NCI-H2227 (cell line): ENCODE measurements at regions not wholly inside any gene's neighbourhood (a gene's known extent, or its start where the extent isn't known, plus 50 kb on each side); places are given as distances from the start of the nearest gene placed in this dataset.
"Not testable (repeated sequence)": the region's sequence is repeated elsewhere in the genome, so short reads cannot be mapped to it uniquely, and the experiment has no call there.

Source experiments
- DNase-seq: peaks from one replicate; lab custom pipeline; 2025; ENCODE audit not compliant: unreplicated experiment; lab: John Stamatoyannopoulos, UW

DNA sequence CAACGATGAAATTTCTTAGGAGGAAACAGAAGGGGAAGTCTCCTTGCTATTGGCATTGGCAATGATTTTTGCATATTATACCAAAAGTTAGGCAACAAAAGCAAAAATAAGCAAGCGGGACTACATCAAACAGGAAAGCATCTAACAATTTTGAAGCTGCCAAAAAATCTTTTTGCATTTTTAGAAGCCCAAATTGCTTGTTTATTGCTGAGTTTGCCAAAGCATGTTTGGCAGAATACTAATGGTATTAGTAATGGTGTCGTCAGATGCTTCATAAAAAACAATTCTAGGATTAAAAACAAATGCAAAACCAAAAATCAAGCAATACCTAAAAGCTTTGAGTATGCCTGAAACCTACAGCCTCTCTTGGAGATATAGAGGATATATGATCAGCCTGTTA lies 80.0 kb downstream of the GALR1 start:
- no peak for DNase-seq

DNA sequence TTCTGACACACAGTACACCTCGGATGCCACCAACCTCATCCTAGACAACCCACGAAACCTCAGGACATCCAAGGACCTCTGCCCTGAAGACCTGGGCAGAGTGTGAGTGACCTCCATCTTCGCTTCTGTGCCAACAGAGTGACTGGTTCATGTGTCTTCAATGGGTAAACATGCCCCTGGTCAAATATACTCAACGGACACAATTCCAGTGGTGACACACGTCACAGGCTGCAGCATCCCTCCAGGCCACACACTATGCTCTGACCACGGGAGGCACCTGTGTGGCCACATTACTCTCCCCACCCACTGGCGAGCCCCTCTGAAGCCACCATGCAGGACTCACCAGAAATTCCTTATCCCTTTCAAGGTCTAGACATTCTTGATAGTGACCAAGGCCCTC lies 85.2 kb downstream of the GALR1 start:
- DNase-seq = no peak

DNA sequence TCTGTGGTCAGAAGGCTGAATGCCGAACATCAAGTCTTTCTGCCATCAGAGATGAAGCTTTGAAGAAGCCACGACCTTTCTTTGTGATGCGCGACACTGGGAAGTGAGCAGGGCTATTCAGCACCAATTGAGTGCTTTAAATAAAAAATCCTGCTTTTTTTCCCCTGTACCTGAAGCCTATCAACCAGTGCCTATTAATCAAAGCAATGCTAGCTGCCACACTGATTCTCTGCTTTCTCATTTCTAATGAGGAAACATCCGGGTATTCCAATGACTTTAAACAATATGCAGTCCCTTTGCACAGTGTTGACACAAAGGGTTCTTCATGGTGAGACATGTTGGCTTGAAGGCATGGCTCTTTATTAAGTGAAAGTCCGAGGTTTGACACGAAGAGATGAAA lies 88.0 kb downstream of the GALR1 start:
- no peak for DNase-seq

DNA sequence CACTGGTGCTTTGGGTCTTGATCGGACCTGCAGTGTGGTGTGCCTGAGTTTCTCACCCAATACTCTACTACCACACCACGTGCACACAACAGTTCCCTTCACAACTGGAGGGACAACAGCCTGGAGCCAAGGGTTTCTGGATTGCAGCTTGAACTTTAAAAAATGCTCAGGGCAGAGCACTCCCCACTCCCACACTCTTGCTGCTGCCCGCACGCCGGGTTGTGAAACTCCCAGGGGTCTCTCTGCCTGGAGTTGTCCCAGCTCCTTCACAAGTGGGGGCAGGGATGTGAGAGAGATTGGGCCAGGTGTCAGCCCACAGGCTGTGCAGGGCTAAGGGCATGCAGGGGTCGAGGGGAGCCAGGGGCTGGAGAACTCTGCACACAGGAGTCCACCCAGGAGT lies 89.4 kb downstream of the GALR1 start:
- no peak for DNase-seq

DNA sequence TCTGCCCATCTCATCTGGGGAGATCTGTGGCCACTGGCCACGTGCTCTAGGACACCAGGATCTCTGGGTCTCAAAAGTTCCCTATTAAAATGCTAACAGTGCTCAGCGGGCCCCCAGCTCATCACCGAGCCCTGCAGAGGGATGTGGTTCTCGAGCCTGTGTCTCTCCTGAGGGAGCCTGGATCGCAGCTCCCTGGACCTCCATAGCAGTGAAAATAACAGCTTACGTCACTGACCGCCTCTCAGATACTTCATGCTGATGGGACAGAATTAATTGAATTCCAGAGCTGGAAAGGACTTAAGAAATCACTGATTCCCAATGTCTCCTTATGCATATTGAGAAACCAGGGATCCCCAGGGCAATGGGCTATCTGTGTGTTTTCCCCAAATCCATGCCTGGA lies 90.0 kb downstream of the GALR1 start:
- DNase-seq = no peak

DNA sequence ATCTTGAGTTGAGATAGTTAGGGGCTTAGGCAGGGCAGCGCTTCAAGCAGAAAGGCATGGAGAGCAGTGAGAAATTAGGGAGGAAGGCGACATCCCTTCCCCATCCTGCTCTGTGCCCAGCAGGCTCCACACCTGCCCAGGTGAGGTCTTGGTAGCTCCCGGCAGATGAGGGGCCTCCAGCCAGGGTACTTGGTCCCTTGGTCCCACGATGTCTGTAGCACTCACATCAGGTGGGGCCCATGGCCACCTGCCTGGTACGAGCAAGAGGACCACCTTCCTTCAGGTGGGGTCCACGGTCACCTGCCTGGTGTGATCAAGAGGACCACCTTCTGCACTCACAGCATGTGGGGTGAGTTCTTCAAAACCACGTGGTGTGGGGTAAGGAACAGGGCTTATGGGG lies 91.2 kb downstream of the GALR1 start:
- no peak for DNase-seq

DNA sequence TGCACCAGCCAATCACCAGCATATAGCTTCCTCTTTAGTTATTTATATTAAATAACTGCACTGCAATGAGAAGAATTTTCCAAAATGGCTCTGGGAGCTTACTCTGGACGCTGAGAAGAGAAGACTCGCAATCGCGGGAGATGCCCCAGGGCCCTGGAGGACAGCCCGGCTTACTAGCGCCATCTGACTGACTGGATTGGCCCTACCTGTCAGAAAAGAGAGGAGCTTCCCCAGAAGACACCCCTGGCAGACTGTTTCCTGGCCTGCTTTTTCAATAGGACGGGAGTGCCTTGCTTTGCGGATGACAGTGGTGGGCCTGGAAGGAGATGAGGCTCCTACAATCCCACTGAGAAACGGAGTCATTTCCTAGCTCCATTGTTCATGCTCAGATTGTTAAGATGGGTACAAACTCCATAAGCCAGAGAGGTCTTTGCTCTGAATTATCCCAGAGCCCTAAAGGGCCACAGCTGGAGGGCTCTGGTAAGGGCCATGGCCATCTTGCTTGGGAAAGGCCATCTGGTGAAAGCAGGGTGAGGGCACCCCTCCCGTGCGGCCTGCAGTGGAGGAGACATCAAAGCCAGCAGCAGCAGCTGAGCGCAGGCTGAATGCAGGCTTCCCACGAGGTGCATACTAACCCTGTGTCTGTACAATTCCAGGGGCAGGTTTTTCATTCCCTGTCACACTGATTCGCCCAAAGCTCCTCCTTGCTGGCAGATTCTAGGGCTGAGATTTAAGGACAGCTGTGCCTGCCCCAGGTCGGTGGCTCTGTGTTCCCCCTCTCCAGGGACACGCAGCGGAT lies 92.1 kb downstream of the GALR1 start:
- no peak for DNase-seq

DNA sequence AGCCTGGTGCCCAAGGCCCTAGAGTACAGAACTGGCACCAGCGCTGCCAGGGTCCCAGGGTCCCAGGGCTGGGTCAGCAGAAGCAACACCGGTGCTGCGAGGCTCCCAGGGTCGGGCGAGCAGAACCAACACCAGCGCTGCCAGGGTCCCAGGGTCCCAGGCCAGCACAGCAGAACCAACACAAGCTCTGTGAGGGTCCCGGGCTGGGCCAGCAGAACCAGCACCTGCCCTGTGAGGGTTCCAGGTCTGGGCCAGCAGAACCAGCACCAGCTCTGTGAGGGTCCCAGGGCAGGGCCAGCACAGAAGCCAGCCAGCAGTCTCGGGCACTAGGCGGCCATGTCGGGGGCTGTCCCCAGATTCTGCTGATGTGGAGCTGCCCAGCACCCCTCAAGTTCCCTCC lies 93.1 kb downstream of the GALR1 start:
- DNase-seq = no peak

DNA sequence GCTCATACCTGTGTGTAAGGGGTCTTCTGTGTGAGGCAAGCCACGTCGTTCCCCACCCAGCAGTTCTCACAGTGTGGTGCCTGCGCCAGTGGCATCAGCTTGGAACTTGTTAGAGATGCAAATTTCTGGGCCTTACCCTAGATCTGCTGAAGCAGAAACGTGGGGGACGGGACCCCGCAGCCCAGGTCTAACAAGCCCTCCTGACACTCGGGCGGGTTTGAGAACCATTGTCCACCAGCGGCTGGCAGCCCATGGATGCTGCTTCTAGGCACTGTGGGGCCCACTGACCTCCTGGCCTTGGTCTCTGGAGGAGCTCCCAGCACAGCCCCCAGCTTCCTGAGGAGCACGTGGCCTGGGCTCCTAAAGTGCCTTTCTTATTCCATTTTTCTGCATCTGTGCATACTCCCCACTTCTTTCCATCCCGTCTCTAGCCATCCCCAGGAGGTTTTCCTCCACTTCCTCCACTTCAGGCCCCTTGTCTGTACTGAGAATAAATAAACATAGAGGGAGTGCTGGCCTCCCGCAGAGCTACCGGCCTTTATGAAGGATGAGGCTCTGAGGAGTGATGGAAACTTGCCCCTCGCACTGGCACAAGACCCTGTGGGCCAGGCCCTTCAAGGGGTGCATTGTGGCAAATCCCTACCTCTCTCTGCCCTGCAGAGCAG lies 94.3 kb downstream of the GALR1 start:
- no peak for DNase-seq

DNA sequence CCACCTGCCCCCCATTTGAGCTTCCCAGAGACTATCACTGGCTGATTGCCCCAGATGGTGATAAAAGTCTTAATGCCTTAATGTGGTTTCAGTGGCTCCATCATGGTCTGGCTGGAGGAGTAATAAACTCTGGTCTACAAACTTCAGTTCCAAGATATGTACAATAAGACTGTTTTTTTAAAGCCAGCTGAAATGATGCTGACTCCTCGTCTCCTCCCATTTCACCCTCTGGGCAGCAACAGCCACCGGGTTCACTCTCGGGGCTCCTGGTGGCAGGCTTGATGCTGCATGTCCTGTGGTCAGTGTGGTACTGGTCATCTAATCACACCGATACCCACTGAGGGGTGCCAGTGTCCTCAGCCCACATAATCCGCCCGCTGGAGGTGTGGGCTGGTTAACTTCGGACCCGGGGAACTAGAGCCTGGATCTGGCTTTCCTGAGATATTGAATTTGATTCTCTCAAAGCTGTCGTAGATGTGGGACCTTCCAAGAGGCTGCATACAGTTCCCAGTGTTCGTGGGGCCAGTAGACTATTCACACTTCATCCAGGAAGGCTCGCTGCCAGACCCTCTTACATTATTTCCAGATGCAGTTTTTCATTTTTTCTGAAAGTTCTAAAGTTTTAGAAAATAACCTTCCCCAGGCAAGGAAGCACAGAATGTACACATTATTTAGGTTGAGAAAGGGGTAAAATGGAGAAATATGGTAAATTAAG lies 95.3 kb downstream of the GALR1 start:
- no peak for DNase-seq

DNA sequence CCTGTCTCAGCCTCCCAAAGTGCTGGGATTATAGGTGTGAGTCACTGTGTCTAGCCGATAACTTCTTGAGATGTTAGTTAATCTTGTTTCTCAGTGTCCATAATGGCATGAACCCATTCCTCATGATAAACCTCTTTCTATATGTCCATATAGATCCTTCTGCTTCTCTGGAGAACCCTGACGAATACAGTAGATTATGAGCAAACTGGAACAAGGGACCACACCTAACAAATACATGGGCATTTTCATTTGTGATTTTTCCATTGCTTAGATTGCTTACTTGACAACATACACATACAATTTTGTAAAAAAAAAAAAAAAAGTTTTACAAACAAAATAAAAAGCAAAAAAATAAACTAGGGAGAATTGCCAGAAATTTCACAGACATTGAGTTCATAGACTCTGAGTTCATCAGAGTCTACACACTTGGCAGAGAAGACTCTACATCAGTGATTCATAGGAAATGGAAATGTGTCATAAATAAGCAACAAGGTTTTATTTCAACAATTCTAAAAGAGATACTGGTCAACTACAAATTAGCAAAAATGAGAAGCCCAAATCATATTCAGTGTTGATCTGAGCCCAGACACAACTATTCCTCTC lies 96.7 kb downstream of the GALR1 start:
- no peak for DNase-seq

DNA sequence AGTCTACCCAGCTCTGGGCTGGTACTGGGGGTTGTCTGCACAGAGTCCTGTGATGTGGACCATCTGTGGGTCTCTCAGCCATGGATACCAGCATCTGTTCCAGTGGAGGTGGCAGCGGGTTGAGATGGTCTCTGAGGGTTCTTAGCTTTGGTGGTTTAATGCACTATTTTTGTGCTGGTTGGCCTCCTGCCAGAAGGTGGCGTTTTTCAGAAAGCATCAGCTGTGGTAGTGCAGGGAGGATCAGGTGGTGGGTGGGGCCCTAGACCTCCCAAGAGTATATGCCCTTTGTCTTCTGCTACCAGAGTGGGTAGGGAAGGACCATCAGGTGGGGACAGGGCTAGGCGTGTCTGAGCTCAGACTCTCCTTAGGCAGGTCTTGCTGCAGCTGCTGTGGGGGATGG lies 103.7 kb downstream of the GALR1 start:
- not testable (repeated sequence) for DNase-seq

DNA sequence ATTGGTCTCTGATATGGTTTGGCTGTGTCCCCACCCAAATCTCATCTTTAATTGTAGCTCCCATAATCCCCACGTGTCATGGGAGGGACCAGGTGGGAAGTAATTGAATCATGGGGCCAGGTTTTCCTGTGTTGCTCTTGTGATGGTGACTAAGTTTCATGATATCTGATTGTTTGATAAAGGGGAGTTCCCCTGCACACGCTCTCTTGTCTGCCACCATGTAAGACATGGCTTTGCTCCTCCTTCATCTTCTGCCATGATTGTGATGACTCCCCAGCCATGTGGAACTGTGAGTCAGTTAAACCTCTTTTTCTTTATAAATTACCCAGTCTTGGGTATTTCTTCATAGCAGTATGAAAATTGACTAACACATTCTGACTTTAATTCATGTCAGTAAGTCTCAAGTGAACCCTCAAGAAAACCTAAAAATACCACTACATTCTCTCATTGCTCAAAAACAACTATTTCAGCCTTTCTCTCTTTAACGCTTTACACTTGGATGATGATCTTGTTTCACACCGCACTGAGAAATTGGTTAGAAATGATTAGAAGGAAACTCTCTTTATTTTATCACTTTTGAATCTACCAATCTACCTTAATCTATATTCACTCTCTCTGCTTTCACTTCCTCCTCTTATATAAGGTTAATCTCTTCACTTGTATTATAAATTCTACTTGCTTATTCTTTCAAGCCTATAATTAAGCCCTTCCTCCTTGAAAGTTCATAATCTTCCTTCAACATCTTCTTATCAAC lies 110.1 kb downstream of the GALR1 start:
- no peak for DNase-seq

DNA sequence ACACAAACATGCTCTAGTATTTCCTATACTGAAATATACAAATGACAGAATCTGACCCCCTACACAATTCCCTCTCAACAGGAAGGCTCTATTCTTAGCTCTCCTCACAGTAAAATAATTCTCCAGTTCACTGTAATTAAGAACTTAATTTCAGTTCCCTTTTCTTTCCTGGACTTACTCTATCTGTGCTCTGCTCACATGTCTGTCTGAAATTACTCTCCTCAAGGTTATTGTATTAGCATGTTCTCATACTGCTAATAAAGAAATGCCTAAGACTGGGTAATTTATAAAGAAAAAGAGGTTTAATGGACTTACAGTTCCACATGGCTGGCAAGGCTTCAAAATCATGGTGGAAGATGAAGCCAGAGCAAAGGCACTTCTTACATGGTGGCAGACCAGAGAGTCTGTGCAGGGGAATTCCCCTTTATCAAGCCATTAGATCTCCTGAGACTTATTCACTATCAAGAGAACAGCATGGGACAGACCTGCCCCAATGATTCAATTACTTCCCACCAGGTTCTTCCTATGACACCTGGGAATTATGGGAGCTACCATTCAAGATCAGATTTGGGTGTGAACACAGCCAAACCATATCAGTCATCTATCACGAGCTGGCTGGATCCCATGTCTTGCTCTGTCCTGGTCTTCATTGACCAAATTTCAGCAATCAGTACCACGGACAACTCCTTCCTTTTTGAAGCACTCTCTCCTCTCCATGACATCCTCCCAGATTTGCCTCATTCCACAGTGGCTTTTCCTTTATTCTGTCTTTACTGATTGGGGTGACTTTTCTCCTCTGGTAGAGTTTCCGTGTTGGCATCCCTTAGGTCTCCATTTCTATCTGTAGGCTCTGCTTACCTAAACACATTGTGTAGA lies 110.9 kb downstream of the GALR1 start:
- DNase-seq = no peak

DNA sequence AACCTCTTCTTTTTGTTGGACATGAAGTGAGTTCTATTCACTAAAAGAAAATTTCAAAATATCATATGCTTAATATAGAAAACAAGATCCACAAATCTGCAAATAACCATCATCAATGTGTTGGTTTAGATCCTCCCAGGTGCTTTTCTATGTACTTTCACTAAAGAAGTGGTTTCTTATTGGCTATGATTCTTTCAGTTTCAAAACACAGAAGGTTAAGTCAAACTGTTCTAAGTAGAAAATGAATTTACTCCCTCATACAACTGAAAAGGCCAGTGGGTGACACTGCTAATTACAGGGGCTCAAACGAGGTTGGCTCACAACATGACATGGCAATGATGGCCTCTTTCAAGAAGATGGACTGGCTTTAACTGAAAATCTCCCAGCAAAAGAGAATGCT lies 111.7 kb downstream of the GALR1 start:
- no peak for DNase-seq

DNA sequence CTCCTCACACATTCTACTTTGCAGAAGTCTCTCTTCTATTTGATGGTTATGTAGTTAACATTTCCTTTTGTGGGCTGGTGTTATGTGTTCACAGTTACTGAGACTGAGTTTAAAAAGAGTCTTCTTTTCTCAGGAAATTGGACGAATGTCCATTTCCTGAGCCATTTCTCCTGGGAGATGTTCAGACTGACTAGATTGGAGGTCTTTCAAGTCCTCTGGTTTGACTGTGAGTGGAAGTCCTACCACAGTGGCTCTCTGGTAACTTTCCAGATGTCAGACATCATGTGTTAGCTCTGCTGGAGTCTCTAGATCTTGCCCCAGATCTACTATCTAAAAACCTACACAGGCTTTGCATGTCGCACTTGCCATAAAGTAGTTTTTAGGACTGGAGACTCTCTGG lies 116.0 kb downstream of the GALR1 start:
- no peak for DNase-seq

DNA sequence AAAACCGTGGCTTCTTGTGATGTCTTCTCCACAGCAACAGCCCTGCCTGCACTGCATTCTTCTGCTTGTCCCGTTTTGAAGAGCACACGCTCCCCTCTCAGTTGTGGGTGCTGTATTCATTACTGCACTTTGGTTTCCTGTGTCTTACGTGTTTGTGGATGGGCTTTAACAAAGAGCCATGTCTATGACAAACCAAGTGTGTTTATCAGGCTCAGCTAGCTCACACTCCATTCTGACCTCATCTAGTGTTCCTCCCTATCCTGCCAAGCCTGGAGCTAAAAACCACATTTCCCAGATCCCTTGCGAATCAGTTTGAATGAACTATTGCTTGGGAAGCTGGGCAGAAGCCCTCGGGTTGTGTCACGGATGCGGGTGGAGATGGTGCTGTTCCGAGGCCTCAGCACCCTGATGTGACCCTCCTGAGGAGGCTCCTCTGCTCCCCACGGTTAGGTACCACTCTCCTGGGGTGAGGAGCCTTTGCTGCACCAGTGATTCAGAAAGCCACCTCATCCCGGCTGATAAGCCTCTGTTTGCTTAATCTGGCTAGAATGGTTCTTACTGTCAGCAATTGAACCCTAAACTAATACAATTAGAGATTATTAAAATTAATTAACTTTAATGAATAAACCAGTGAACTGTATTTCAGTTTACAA lies 116.5 kb downstream of the GALR1 start:
- DNase-seq = no peak

DNA sequence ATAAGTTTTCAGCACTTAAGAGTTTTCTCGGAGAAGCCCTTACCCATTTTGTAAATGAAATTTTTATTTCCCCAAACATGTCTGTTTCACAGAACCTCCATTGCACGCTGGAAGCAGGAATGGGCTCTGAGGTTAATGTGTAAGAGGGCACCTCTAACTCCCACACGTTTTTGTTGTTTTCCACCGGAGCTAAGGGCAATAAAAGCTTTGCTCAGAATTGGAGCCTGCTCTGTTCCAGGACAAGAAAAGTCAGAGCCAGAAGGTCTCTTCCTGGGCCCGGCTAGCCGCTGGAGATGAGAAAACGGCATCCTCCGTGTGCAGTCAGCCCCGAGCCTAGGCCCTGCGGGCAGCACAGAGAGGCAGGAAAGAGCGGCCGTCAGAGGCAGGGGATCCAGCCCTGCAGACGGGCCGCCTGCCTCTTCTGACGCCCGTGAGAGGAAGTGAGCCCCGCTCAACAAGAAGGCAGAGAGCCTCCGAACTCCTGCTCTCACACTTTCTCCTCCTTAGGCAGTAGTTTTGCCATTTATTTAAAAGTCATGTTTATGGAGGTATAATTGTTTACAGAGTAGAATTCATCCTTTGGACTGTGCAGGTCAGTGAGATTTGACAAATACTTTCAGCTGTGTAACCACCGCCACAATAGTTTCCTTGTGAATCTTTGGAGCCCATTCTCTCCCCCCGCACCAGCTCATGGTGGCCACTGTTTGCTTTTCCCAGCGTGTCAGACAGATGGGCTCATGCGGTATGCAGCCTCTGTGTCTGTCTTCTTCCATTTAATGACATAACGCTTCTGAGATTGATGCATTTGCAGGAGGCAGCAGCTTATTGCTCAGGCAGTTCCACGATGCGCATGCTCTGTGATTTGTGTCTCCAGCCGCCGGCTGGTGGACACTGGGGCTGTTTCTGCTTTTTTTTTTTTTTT lies 117.3 kb downstream of the GALR1 start:
- peak; percentile 78 for DNase-seq

DNA sequence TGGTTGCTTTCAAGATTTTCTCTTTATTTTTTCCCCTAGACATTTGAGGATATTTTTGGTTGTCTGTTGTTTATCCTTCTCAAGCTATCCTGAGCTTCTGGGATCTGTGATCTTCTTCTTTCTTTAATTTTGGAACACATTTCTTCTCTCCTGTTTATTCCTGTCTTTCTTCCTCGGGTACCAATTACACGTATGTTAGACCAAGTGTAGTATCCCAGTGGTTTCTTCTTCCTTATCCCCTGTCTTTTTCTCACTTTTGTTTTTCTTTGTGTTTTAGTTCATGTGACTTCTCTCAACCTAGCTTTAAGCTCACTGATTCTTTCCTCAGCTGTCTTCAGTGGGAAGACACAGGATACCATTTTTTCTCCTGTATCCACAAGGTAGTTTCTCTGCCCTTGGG lies 120.0 kb downstream of the GALR1 start:
- no peak for DNase-seq
